D721Med (cell line): ENCODE measurements at regions not wholly inside any gene's neighbourhood (a gene's known extent, or its start where the extent isn't known, plus 50 kb on each side); places are given as distances from the start of the nearest gene placed in this dataset.

ENCODE experiments used
- DNase-seq: peaks from one replicate; pipeline ENCODE4 v3.0.0; 2011; ENCODE audit warnings: low spot score; ENCODE audit not compliant: insufficient read length
- FAIRE-seq: peaks from 2 replicates; lab custom pipeline; 2011; peaks lifted over from hg19 to GRCh38; lab: Jason Lieb, UNC
- TF ChIP-seq, protein P1 (sequence below): IDR thresholded peaks from 2 replicates; pipeline ENCODE4 v1.5.1; 2012; ENCODE audit warnings: mild to moderate bottlenecking, control low read depth; ENCODE audit not compliant: insufficient read depth; ENCODE audit errors: missing control alignments

- FAIRE-seq (no peak), DNase-seq (no peak)
- TF ChIP-seq, protein P1, sequence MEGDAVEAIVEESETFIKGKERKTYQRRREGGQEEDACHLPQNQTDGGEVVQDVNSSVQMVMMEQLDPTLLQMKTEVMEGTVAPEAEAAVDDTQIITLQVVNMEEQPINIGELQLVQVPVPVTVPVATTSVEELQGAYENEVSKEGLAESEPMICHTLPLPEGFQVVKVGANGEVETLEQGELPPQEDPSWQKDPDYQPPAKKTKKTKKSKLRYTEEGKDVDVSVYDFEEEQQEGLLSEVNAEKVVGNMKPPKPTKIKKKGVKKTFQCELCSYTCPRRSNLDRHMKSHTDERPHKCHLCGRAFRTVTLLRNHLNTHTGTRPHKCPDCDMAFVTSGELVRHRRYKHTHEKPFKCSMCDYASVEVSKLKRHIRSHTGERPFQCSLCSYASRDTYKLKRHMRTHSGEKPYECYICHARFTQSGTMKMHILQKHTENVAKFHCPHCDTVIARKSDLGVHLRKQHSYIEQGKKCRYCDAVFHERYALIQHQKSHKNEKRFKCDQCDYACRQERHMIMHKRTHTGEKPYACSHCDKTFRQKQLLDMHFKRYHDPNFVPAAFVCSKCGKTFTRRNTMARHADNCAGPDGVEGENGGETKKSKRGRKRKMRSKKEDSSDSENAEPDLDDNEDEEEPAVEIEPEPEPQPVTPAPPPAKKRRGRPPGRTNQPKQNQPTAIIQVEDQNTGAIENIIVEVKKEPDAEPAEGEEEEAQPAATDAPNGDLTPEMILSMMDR: no peak
These were observed 154.1 kb upstream of the GRM7 start for GRCh38 chr3:6706777-6707176.

DNA sequence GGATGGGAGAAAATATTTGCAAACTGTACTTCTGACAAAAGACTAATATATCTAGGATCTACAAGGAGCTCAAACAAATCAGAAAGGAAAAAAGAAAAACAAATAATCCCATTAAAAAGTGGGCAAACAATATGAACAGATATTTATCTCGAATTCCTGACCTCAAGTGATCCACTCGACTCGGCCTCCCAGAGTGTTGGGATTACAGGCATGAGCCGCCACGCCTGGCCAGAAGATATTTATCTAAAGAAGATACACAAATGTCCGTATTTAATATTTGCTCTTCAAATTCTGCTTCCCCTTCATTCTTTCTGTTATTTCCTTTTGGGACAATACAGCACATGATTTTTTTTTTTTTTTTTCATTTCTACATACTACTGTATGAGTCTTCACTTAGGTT, 151.7 kb upstream of the GRM7 start:
- no peak for DNase-seq
- FAIRE-seq: no peak
- TF ChIP-seq, protein P1: no peak

DNA sequence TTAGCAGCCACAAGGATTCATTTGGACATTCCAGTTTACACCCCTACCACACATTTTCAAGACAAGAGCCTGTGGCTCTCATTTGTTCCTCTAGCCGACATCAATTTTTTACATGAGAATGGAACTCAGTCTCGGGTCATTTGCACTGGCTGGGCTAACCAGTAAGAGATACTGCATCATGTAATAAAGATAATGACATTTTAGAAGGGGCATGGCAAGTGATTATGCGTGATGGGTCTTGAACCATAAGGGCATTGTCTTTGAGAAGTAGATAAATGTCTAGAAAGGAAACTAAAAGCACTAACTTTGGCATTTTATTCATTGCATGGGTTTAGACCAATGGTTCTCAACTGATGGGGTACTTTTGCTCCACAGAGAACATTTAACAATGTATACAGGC, 146.0 kb upstream of the GRM7 start:
- DNase-seq (no peak), FAIRE-seq (no peak)
- TF ChIP-seq, protein P1: no peak

DNA sequence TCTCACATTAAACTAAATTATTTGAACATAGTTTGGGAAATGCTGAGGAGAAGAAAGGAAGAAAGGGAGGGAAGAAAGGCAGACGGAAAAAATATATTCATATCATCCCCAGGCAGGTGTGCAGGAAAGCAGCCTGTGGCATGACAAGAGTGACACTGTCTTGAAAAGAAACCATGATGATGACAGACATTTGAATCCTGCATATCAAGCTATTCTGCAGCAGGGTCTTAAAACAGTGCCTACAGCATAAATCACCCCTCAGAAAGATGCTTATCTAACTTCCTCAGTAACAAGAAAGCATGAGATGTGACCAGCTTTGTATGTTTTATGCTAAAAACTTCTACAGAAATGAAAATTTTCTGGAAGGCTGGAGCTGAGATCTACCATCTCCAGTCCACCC, 144.5 kb upstream of the GRM7 start:
- TF ChIP-seq, protein P1: no peak
- DNase-seq (no peak), FAIRE-seq (no peak)

DNA sequence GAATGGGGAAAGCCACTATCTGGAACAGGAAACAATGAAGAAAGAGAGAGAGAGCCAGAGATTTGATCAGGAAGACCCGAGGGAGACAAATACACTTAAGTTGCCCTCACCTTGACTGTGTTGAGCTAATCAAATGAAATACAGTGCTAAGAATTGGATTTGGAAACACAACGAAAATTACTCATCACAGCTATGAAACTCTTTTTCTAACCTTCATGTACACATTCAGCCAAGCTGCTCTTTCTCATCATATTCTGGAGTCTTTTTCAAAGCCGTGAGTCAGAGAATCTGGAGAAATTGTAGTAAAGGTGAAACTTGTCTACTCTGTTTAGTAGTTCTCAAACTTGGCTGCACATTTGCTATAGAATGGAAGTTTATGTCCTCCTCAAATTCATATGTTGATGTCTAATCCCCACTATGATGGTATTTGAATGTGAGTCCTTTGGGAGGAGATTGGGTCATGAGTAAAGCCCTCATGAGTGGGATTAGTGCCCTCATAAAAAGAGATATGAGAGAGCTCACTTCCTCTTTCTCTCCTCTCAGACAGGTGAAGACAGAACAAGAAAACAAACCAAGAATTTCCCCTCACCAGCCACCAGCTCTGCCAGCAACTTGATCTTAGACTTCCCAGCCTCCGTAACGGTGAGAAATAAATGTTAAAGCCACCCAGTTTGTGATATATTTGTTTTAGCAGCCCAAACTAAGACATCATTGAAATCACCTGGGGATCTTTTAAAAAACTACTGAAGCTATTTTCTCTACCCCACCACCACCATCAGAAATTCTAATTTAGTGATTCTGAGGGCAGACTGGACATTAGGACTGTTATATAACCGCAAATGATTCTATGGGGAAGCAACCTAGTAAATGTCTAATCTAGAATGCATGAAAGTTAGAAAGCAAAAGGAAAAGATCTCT, 143.6 kb upstream of the GRM7 start:
- DNase-seq (no peak), FAIRE-seq (no peak)
- TF ChIP-seq, protein P1: no peak

- TF ChIP-seq, protein P1: no peak
- DNase-seq (no peak), FAIRE-seq (no peak)
These were observed 140.9 kb upstream of the GRM7 start for GRCh38 chr3:6719999-6720398.

- DNase-seq (no peak), FAIRE-seq (no peak)
- TF ChIP-seq, protein P1: no peak
These were observed 139.4 kb upstream of the GRM7 start for GRCh38 chr3:6721491-6721890.
